NCI-H187 treated with DMSO at 0.1 percent for 48 hours (cell line): ENCODE measurements at regions not wholly inside any gene's neighbourhood (a gene's known extent, or its start where the extent isn't known, plus 50 kb on each side); places are given as distances from the start of the nearest gene placed in this dataset.

Source experiments
- DNase-seq: peaks from one replicate; lab custom pipeline; 2025; lab: John Stamatoyannopoulos, UW

- no peak for DNase-seq
These were observed 55.1 kb downstream of the KIF4B start for GRCh38 chr5:155068616-155069100.

- DNase-seq: no peak
These were observed 56.4 kb downstream of the KIF4B start for GRCh38 chr5:155069961-155070360.

GRCh38 chr5:155070781-155071180 lies 57.2 kb downstream of the KIF4B start:
- DNase-seq: no peak

GRCh38 chr5:155076379-155076778 lies 62.8 kb downstream of the KIF4B start:
- DNase-seq: no peak

GRCh38 chr5:155079698-155080097 lies 66.1 kb downstream of the KIF4B start:
- DNase-seq: no peak

GRCh38 chr5:155080721-155081120 lies 67.2 kb downstream of the KIF4B start:
- DNase-seq: no peak

GRCh38 chr5:155081618-155082017 lies 68.1 kb downstream of the KIF4B start:
- no peak for DNase-seq

- no peak for DNase-seq
These were observed 68.8 kb downstream of the KIF4B start for GRCh38 chr5:155082401-155082800.

GRCh38 chr5:155085282-155085989 lies 71.9 kb downstream of the KIF4B start:
- no peak for DNase-seq

GRCh38 chr5:155087036-155087435 lies 73.5 kb downstream of the KIF4B start:
- DNase-seq: no peak

- no peak for DNase-seq
These were observed 75.3 kb downstream of the KIF4B start for GRCh38 chr5:155088811-155089210.

GRCh38 chr5:155089643-155090042 lies 76.1 kb downstream of the KIF4B start:
- DNase-seq: no peak

- no peak for DNase-seq
These were observed 77.6 kb downstream of the KIF4B start for GRCh38 chr5:155091063-155091648.

- no peak for DNase-seq
These were observed 78.5 kb downstream of the KIF4B start for GRCh38 chr5:155091768-155092717.

- DNase-seq: no peak
These were observed 80.9 kb downstream of the KIF4B start for GRCh38 chr5:155094455-155094854.

- DNase-seq: no peak
These were observed 84.4 kb downstream of the KIF4B start for GRCh38 chr5:155097995-155098394.

- no peak for DNase-seq
These were observed 84.9 kb downstream of the KIF4B start for GRCh38 chr5:155098433-155098832.

- DNase-seq: no peak
These were observed 88.1 kb downstream of the KIF4B start for GRCh38 chr5:155101697-155102096.

GRCh38 chr5:155103146-155103545 lies 89.6 kb downstream of the KIF4B start:
- DNase-seq: no peak

- DNase-seq: no peak
These were observed 90.9 kb downstream of the KIF4B start for GRCh38 chr5:155104441-155104840.

GRCh38 chr5:155106221-155106620 lies 92.7 kb downstream of the KIF4B start:
- DNase-seq: no peak

GRCh38 chr5:155113888-155114287 lies 100.3 kb downstream of the KIF4B start:
- DNase-seq: no peak

GRCh38 chr5:155114655-155115054 lies 101.1 kb downstream of the KIF4B start:
- no peak for DNase-seq
